ENCODE measurements at regions not wholly inside any gene's neighbourhood (a gene's known extent, or its start where the extent isn't known, plus 50 kb on each side); places are given as distances from the start of the nearest gene placed in this dataset.
"Not testable (repeated sequence)": the region's sequence is repeated elsewhere in the genome, so short reads cannot be mapped to it uniquely, and the experiment has no call there.

DNA sequence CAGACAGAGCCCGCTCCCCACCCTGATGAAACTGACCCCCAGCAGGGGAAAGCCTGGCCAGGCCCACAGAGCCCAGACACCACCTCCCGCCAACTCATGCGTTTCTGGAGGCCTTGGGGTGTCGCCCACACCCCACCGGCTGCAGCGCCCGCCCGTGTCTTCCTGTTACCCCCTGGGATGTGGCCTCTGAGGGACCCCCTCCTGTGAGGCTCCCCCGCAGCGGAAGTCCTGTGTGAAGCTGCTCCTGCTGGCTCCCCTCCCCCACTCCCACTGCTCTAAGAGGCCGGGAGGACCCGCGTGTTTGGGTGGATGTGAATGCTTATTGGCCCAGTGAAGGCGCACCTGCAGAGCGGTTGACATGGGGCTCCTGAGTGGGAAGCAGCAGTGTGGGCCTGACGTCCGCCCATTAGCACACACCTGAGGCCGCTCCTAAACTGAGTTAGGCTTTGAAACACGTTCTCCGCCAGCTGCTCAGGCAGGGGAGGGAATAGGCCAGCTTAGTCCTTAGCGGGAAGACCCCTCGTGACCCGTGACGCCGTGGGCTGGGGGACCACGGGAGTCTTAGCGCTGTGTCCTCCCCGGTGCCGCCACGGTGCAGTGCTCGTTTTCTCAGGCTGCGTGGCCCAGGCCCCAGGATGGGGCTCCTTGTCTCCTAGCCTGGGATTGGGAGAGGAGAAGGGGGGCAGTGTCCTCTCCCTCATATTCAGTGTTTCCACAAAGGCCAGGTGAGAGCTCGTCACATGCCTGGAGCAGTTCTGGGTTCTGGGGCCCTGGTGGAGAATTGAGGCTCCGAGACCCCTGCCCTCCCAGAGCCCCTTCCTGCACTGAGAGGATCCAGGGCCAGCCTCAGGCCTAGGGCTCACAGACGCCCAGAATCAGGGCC, 323.4 kb upstream of the SFSWAP start:
- DNase-seq, result no peak

DNA sequence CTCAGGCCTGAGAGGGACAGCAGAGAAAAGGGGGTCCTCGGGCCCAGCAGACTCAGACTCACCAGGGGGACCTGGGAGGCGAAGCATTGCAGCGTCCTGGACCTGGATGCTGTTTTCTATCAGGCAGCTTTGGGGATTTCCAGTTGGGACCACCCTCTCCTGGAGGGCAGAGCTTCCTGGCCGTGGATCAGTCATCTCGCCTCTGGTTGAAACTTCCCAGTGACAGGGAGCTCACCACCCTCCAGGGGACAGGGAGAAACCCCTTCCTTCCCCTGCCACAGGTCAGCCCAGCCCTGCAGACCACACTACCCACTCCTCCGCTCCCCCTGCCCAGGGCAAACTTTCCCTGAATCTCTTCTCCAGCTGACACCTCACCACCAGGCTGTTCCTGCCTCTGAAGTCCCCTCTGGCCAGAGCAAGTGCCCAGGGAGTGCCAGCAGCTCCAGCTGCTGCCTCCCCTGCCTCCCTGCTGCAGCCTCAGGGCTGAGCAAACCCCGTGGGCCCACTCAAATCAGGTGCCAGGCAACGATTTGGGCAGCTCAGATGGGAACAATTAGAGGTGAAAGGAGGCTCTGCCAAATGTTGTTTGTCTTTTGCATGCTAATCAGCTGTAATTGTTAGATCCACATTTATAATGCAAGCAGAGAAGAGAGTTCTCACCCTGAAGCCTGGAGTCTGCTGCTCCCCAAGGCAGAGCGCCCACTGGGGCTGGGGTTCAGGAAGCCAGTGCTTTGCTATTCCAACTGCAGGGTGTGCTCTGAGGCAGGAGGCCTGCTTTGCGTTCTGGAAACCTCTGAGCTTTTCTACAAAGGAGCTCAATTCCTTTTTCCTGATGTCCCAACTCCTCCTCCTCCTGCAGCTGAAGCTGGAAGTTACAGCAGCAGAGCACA, 322.5 kb upstream of the SFSWAP start:
- DNase-seq, result peak in 33 of 56 donors; percentile 6 to 69 (median 28)

DNA sequence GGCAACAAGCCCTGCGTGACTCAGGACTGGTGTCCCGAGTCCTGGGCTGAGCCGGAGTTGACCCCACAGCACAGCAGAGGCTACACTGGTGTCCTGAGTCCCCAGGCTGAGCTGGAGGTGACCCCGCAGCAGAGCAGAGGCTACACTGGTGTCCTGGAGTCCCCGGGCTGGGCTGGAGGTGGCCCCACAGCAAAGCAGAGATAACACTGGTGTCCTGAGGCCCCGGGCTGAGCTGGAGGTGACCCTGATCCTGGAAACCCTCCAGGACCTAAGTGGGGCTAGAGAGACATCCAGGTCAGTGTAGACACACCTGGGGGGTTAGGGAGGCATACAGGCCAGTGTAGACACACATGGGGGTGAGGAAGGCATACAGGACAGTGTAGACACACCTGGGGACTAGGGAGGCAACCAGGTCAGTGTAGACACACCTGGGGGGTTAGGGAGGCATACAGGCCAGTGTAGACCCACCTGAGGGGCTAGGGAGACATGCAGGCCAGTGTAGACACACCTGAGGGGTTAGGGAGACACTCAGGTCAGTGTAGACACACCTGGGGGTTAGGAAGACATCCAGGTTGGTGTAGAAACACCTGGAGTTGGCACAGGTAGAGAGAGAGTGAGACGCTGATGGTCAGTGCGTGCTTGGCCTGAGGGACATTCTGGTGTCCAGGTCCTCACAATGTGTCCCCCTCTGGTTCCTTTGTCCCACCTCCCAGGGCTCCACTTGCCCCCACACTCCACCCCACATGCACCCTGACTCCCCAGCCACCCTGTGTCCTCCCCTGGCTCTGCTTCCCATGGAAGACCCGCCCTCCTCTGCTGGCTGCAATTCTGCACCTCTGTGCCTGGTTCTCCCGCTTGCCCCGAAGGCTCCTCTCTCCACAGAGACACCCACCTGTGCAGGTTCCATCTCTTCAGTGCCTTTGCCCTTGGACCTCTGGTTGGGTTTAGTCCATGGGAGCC, 321.6 kb upstream of the SFSWAP start:
- DNase-seq, result no peak

DNA sequence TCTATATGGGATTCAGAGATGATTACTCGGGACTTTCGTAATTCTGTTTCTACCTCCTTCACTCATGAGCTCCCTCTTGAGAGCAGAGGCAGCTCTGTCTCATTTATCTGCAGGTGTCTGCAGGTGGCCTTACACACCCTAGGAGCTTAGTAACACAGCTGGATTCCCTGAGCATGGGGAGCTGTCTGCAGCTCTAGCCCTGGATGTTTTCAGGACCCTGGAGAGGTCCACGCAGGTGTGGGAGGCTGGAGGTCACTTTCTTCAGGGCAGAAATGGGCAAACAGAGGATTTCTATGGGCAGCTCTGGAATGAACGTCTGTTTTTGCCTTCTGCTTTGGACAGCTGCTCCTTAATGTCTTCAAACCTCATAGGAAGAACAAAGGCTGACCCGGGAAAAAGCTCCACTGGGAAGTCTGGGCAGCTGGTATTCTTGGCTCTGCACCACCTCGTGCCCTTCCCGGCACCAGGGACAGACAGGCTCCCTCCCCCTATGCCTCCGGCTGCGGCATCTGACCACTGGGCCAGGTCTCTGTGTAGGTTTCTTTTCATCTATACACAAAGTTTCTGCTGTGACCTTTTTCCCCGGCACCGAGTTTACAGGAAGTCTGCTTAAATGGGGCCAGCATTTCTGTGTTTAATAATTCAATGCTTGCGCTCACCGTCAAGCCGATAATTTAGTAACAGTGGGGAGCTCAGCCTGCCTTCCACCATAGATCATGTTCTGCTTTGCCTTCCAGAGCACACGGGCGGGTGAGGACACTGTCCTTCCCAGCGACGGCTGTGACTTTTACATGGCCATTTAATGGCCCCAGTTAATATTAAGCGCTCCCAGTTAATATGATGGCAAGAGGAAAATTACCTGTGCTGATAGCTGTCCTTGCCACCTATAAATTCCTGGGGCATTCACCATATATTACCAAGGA, 320.2 kb upstream of the SFSWAP start:
- peak in 7 of 56 donors; percentile 3 to 34 (median 24) for DNase-seq

DNA sequence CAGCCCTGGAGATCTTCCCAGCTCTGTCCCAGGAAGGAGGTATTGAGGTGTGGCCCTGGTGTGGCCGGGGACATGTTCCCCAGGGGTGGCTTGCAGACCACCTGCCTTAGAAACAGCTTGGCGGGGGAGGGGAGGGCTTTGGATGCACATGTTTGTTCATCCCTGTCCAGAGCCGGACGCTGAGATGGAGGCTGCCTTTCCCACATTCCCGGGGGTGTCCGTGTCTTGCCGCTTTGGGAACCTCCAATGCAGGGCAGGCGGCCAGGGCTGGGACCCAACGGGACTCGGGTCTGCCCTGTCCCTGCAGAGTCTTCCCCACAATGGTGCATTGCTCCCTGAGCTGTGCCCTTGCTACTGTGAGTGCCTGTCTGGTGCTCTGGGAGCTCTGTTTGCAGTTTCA, 319.5 kb upstream of the SFSWAP start:
- DNase-seq, result no peak

DNA sequence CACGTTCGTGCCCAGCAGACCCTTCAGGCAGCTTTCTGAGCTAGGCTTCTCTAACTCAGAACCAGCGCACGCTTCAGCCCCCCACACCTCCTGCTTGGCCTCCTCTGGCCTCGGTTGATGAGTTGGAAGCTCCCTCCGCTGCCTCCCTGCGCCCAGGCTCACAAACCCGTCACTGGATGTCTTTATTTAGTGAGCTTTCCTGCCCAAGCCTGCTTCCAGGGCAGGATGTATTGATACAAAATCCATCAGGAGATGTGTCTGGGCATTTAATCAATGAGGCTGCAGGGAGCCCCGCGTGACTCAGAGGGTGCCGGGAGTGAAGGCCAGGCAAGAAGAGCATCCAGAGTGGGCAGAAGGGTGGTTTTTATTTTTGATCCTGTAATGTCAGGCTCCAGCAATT, 316.1 kb upstream of the SFSWAP start:
- not testable (repeated sequence) for DNase-seq

DNA sequence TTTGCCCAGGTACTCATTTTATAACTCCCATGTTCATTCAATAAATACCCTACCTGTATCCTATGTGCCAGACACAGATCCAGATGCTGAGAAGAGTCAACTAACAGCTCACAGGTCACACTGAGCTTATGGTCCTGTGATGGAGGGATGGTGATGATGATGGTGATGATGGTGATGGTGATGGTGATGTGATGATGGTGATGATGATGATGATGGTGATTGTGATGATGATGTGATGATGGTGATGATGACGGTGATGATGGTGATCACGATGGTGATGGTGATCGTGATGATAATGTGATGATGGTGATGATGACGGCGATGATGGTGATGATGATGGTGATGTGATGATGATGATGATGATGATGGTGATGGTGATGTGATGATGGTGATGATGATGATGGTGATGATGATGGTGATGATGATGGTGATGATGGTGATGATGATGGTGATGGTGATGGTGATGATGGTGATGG, 315.6 kb upstream of the SFSWAP start:
- not testable (repeated sequence) for DNase-seq

DNA sequence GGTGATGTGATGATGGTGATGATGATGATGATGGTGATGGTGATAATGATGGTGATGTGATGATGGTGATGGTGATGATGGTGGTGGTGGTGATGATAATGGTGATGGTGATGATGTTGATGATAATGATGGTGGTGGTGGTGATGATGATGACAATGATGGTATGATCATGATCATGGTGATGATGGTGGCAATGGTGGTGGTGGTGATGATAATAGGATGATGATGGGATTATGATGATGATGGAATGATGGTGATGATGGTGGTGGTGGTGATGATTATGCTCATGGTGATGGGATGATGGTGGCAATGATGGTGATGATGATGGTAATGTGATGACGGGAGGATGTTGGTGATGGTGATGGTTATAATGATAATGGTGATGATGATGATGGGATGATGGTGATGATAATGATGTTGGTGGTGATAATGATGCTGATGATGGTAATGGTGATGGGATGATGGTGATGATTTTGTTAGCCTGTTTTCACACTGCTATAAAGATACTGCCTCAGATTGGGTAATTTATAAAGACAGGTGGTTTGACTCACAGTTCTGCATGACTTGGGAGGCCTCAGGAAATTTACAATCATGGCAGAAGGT, 314.8 kb upstream of the SFSWAP start:
- no peak for DNase-seq

DNA sequence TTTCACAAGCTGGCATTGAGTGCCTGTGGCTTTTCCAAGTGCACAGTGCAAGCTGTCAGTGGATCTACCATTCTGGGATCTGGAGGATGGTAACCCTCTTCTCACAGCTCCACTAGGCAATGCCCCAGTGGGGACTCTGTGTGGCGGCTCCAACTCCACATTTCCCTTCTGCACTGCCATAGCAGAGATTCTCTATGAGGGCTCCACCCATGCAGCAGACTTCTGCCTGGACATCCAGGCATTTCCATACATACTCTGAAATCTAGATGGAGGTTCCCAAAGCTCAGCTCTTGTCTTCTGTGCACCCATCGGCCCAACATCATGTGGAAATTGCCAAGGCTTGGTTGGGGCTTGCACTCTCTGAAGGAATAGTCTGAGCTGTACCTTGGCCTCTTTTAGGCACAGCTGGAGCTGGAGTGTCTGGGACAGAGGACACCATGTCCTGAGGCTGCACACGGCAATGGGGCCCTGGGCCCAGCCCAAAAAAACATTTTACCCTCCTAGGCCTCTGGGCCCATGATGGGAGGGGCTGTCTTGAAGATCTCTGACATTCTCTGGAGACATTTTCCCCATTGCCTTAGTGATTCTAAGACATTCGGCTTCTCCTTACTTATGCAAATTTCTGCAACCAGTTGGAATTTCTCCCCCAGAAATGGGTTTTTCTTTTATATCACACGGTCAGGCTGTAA, 313.3 kb upstream of the SFSWAP start:
- DNase-seq, result no peak

DNA sequence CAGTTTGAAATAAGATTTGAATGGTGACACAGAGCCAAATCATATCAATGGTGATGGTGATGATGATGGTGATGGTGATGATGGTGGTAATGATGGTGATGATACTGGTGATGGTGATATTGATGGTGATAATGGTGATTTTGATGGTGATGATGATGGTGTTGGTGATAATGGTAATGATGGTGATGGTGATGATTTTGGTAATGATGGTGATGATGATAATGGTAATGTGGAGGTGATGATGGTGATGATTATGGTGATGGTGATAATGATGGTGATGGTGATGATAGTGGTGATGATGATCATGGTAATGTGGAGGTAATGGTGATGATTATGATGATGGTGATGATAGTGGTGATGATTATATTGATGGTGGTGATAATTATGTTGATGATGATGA, 311.9 kb upstream of the SFSWAP start:
- no peak for DNase-seq

DNA sequence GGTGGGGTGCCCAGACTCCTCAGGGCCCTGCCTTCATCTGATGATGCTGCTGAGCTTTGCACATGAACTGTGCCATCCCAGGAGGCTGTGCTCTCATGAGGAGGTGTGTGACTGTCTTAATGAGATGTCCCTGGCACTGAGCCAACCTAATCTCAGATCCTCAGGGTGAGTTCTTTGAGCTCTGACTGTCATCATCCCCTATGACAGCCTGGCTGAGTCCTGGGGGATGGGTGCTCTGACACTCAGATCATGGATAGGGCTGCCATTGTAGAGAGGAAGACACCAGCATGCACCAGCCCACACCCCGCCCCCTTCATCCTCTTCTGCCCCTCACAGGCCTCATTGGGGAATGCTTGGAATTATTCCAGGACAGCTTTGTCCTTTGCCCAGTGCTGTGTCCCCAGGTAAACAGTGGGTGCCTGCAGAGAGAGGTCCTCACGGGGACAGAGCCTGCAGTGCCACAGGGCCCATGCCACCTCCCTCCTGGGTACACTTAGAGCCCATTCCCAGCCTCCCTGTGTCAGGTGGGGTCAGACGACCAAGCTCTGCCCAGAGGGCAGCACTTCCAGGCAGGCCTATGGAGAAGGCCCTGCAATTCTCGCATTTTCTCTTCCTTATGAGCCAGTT, 310.1 kb upstream of the SFSWAP start:
- DNase-seq, result peak in 4 of 56 donors; percentile 4 to 28 (median 17)

DNA sequence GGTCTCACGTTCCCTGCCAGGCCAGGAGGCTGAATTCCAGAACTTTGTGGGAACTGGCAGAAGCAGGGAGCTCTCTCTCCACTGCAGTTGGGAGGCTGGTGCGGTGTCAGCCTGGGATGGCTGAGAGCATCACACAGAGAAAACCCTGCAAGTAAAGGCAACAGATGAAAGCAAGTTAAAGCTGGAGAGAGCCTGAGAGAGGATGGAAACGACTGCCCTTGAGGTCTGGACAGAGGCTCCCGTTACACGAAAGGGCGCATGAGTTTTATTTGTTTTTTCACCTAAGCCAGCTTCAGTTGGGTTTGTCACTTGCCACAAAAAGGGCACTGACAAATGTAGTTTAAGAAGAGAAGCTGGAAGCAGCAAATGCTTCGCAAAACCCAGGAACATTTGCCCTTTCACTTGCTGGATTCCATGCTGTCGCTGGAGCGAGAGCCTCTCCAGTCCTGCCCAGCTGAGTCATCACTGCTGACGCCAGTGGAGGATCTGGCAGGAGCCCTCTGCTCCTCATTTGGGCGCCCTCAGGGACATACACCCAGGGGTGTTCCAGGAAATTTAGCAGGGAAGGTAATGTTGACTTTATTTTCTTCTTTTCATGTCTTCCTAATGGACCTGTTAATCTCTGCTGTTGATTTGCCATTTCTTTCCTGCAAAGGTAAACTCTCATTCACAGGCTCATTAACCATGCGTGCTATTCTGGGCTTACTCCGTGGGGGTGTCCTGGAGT, 308.8 kb upstream of the SFSWAP start:
- not testable (repeated sequence) for DNase-seq

DNA sequence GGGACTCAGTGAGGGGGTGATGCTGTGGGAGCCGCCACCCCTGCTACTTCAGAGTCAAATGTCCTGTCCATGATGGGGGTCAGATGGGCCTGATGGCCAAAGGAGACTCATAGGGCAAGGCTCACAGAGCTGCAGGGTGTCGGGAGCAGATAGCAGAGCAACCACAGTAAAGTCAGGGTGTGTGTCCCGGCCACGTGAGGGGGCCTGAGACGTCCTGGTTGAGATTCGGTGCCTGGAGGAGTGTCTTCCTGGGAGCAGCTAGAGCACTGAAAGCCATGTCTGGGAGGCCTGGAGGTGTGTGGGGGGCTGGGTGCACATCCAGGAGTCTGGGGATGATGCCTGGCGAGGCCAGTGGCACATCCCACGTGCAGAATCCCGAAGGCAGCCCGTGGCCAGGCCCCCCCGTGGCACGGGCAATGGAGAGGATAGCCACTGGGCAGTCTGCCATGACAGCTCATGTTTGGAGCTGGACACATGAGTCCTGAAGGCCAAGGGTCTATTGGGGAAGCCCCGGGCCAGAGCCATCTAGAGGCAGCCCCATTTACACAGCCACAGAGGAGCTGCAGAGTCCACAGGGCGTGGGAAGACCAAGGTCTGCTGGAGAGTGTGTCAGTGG, 308.0 kb upstream of the SFSWAP start:
- no peak for DNase-seq

DNA sequence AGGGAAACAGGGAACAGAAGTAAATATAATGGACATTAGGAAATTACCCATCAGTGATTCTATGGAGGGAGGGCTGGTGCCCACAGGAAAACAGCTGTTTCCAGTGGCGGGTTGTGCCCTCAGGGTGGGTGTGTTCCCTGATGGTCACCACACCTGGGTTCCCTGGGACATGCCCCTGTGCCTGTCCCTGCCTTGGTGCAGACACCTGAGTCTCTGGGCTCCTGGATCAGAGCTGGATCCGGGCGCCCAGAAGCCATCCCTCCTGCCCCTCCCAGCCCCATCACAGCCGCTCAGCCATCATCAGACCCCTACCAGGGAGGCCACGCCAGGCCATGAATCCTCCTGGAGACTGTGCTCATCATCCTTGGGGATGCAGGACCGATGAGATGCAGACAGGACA, 307.2 kb upstream of the SFSWAP start:
- DNase-seq, result no peak

DNA sequence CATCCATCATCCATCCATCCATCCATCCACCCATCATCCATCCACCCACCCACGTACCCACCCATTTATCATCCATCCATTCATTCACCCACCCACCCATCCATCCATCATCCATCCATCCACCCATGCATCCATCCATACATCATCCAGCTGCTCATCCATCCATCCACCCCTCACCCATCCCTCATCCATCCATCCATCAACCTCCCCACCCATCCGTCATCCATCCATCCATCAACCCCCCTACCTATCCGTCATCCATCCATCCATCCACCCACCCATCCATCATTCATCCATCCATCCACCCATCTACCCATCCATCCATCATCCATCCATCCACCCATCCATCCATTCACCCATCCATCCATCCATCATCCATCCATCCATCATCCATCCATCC, 306.2 kb upstream of the SFSWAP start:
- DNase-seq, result no peak

DNA sequence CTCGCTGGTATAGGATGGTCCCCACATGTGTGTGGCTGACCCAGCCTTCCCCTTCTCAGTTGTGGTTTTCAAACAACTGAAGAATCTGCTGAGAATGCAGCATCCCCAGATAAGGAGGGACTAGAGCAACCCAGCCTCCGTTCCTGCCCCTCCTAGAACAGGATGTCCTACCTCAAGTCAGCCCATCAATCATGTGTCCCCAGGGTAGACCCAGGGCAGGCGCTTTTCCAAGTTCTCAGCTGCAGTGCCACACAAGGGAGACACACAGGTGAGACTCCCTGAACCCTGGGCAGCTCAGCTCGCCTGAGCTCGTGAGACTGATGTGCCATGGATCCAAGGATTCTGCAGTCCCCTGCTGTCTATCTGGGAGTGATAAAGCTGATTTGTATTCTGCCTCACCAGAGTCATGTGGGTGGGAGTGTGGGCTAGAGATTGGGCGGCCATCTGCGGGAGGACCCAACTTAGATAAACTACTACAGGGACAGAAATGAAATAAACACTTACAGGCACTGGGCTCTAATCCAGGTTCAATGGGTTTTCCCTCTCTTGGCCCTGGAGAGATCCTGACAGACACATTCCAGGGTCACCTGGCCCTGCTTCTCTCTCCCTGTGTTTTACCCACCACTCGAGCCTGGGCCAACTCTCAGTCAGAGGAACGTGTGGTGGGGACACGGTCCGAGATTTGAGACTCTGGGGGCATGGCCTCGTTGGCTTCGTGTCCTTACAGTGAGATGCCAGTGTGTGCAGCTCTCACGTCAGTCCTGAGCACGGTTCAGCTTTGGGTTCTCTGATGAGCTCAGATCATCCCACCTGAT, 303.5 kb upstream of the SFSWAP start:
- no peak for DNase-seq
